LNCAP (cell line): ENCODE measurements at regions not wholly inside any gene's neighbourhood (a gene's known extent, or its start where the extent isn't known, plus 50 kb on each side); places are given as distances from the start of the nearest gene placed in this dataset.

Source experiments
- TF ChIP-seq, protein P1 (sequence below): fragments of 450-650 bp; IDR thresholded peaks from 2 replicates; pipeline ENCODE4 v1.5.1; 2017; ENCODE audit warnings: mild to moderate bottlenecking

- TF ChIP-seq, protein P1, sequence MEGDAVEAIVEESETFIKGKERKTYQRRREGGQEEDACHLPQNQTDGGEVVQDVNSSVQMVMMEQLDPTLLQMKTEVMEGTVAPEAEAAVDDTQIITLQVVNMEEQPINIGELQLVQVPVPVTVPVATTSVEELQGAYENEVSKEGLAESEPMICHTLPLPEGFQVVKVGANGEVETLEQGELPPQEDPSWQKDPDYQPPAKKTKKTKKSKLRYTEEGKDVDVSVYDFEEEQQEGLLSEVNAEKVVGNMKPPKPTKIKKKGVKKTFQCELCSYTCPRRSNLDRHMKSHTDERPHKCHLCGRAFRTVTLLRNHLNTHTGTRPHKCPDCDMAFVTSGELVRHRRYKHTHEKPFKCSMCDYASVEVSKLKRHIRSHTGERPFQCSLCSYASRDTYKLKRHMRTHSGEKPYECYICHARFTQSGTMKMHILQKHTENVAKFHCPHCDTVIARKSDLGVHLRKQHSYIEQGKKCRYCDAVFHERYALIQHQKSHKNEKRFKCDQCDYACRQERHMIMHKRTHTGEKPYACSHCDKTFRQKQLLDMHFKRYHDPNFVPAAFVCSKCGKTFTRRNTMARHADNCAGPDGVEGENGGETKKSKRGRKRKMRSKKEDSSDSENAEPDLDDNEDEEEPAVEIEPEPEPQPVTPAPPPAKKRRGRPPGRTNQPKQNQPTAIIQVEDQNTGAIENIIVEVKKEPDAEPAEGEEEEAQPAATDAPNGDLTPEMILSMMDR = no peak
These were observed 595.6 kb downstream of the LTN1 start for GRCh38 chr21:28397040-28397439.

DNA sequence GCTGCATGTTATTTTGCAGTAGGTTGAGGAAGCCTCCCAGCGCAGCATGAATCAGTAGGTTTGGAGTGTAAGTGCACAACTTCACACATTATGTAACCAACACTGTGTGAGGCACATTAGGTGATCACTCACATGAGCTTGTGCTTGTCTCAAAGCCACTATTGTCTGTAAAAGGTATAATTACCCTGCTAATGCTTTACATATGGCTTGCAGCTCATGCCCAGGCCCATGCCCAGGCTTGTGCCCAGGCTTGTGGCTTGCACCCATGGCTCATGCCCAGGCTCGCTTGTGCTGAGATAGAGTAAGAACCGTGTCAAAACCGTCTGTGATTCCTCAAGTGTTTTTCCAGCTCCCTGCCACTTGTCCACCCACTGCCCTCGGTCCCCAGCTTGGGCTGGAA, 596.3 kb downstream of the LTN1 start:
- TF ChIP-seq, protein P1 = no peak

DNA sequence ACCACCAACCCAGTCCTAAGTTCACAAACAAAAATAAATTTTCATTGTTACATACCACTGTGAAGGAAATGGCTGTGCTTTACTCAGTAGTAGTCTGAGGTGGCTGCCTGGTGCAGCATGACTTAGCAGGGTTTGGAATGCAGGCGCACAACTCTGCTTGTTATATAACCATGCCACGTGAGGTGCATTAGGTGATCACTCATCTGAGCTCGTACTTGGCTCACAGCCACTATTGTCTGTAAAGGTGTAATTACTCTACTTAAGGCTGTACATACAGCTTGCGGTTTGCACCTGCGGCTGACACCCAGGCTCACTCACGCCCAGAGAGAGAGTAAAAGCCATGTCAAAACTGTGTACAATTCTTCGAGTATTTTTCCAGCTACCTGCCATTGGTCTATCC, 599.4 kb downstream of the LTN1 start:
- TF ChIP-seq, protein P1 = no peak

DNA sequence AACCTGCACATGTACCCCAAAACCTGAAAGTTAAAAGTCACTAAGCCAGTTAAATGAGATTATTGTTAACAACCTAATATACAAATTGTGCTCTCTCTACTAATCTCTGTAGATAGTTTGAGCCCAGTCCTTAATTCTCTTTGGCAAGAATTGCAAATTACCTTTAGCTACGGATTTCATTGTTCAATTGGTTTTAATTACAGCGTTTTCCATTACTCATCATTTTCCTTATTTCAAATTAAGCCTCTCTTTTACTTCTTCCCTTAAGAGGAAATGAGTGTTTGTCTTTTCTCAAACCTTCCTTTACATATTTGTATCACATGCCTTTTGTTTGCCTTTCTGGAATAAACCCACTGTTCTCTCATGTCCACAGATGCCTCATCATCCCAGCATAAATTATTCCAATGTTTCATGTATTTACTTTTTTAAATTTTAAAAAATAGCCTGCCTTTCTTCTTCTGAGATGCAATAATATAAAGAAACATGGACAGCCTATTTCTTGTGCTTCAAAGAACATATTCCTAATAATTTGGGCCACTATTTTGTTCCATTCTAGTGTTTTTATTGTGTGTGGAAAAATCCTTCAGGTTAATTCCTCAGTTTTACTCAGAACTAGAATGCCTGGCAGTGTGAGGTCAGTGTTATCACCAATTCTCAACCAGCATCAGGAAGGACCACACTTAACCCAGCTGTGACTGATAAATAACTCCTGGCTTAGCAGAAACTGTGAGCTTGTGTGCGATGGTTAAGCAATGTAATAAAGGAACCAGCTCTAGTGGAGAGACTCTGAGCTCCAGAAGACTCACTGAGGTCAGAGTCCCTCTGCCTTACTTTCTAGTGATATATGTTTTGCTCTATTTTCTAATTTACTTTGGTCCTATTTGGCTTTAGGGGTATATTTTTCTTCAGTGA, 600.5 kb downstream of the LTN1 start:
- TF ChIP-seq, protein P1 = no peak

GRCh38 chr21:28387220-28387619, 605.5 kb downstream of the LTN1 start:
- TF ChIP-seq, protein P1 = no peak

GRCh38 chr21:28385845-28386244, 606.8 kb downstream of the LTN1 start:
- TF ChIP-seq, protein P1 = no peak

DNA sequence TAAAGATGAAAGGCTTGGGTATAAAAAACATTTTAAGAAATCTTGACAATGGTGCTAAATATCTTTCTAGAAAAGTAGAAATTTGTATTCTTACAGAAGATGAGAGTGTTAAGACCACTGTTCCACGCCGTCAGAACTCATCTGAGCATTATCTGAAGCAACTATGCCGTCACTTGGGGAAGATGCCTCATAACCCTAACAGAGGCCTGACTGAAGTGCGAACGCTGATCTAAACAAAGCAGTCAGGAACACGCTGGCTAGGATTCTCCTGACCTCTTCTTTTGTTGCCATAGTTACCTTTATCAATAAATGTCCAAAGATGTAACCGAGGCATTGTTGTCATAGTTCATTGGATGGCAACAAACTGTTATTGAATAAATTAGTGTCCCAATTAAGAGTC, 612.4 kb downstream of the LTN1 start:
- TF ChIP-seq, protein P1 = no peak

DNA sequence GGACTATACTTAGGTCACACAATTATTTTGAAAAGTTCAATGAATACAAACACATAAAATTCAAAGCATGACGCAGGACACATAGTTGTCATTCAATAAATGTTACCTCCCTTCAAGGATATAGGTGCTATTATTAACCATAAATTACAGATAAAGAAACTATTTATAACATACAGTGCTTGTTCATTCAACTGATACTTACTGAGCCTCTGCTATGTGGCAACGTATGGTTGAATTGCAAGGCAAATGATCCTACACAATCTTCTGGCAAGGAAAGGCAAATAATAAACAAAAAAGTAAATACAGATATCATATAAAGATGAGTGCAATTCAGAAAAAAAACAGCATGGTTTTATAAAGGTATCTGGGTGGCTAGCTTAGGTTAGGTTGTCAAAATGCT, 614.7 kb downstream of the LTN1 start:
- TF ChIP-seq, protein P1 = no peak
